ENCODE measurements at regions not wholly inside any gene's neighbourhood (a gene's known extent, or its start where the extent isn't known, plus 50 kb on each side); places are given as distances from the start of the nearest gene placed in this dataset.
"Not testable (repeated sequence)": the region's sequence is repeated elsewhere in the genome, so short reads cannot be mapped to it uniquely, and the experiment has no call there.

DNA sequence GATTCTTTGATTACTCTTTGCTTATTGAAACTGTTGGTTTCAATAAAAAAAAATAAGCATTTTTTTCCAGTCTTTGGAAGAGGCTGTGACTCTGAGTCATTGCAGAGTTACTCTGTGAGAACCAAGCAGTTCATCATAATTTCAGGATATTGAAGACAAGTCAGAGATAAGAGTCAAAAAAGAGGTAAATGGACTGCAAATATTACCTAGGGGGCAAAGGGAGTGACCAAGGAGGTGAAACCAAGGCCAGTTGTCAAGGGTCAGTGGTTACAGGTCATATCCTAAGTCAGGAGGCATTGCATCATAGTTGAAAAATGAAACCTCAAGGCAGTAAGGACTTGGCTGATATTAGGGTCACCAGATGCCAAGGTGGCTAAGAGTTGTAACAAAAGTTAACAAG lies 597.1 kb upstream of the USP24 start:
- H3K9ac ChIP-seq (ENCODE audit: insufficient read length), result no peak overlapping the region
- TF ChIP-seq FOXP2 (optimal IDR thresholded peaks at IDR 0.05; ENCODE audit: control extremely low read depth, extremely low read length, insufficient read depth) (no peak), POLR2AphosphoS5 (IDR thresholded peaks at IDR 0.05; ENCODE audit: borderline replicate concordance, low read depth, low read length) (no peak), EZH2 (IDR thresholded peaks at IDR 0.05) (no peak)
- H3K4me3 ChIP-seq, result no peak overlapping the region
- no peak overlapping the region for H3K27ac ChIP-seq
- no peaks in the 10 kb centered on the region for H3K36me3 ChIP-seq (ENCODE audit: insufficient read depth, low read length)
- no peaks in the 10 kb centered on the region for H3K9me3 ChIP-seq (ENCODE audit: low read depth, low read length)
- no peak for DNase-seq (ENCODE audit: low read depth, low spot score)

DNA sequence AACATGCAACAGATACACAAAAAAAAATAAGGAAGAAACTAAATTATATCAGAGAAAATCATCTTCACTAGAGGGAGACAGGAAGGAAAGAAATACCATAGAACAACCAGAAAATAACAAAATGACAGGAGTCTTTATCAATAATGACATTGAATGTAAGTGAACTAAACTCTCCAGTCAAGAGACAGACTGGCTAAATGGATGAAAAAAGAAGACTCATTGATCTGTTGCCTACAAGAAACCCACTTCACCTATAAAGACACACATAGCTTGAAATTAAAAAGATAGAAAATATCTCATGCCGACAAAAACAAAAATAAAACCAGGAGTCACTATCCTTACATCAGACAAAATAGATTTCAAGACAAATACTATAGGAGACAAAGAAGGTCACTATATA lies 593.1 kb upstream of the USP24 start:
- no peak overlapping the region for H3K9ac ChIP-seq (ENCODE audit: insufficient read length)
- no peak overlapping the region for H3K4me3 ChIP-seq
- H3K9me3 ChIP-seq (ENCODE audit: low read depth, low read length), result no peaks in the 10 kb centered on the region
- no peak overlapping the region for H3K27ac ChIP-seq
- DNase-seq (ENCODE audit: low read depth, low spot score), result no peak
- H3K36me3 ChIP-seq (ENCODE audit: insufficient read depth, low read length), result no peaks in the 10 kb centered on the region
- TF ChIP-seq FOXP2 (optimal IDR thresholded peaks at IDR 0.05; ENCODE audit: control extremely low read depth, extremely low read length, insufficient read depth), result no peak
- TF ChIP-seq EZH2 (IDR thresholded peaks at IDR 0.05), result no peak
- no peak for TF ChIP-seq POLR2AphosphoS5 (IDR thresholded peaks at IDR 0.05; ENCODE audit: borderline replicate concordance, low read depth, low read length)

DNA sequence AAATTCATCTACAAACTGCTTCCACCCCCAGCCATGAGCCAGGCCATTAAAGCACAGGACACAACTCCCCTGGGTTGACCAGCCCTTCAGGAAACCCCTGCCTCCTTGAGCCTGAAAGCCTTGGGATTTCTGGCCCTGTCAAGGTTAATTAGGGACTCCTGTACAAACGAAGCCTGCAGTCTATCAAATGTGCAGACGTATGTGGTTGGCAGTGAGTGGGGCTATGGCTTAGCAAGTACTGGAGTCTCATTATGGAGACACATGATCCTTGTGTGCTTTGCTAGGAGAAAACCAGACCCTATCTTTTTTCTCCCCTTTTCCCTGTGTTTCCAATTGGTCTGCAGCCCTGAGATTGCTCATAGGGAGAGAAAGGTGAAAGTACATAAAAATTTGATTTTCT lies 588.3 kb upstream of the USP24 start:
- H3K36me3 ChIP-seq (ENCODE audit: insufficient read depth, low read length), result no peaks in the 10 kb centered on the region
- H3K27ac ChIP-seq, result no peak overlapping the region
- H3K9ac ChIP-seq (ENCODE audit: insufficient read length), result no peak overlapping the region
- no peak for TF ChIP-seq EZH2 (IDR thresholded peaks at IDR 0.05)
- TF ChIP-seq POLR2AphosphoS5 (IDR thresholded peaks at IDR 0.05; ENCODE audit: borderline replicate concordance, low read depth, low read length), result no peak
- TF ChIP-seq FOXP2 (optimal IDR thresholded peaks at IDR 0.05; ENCODE audit: control extremely low read depth, extremely low read length, insufficient read depth), result no peak
- no peak for DNase-seq (ENCODE audit: low read depth, low spot score)
- no peak overlapping the region for H3K4me3 ChIP-seq
- H3K9me3 ChIP-seq (ENCODE audit: low read depth, low read length), result no peaks in the 10 kb centered on the region

DNA sequence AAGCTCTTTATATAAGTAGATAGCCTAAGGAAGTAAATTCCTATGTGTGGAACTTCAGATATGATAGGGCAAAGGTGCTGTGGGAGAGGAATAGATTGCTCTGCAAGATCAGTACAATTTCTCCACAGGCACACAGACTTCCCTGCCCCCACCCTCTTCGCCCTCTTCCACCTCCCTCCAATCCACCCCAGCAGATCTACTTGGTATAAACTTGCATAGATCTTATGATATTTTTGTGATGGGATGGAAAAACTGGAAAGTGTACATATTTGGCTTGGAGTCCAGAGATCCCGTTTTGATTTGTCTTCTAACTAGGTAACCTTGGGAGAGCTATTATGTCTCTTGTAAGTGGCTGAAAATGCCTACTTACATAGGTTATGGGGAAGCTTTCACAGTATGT lies 586.3 kb upstream of the USP24 start:
- no peak for DNase-seq (ENCODE audit: low read depth, low spot score)
- TF ChIP-seq POLR2AphosphoS5 (IDR thresholded peaks at IDR 0.05; ENCODE audit: borderline replicate concordance, low read depth, low read length) (no peak), EZH2 (IDR thresholded peaks at IDR 0.05) (no peak), FOXP2 (optimal IDR thresholded peaks at IDR 0.05; ENCODE audit: control extremely low read depth, extremely low read length, insufficient read depth) (no peak)
- no peaks in the 10 kb centered on the region for H3K36me3 ChIP-seq (ENCODE audit: insufficient read depth, low read length)
- H3K9me3 ChIP-seq (ENCODE audit: low read depth, low read length), result no peaks in the 10 kb centered on the region
- H3K4me3 ChIP-seq, result no peak overlapping the region
- no peak overlapping the region for H3K27ac ChIP-seq
- H3K9ac ChIP-seq (ENCODE audit: insufficient read length), result no peak overlapping the region

DNA sequence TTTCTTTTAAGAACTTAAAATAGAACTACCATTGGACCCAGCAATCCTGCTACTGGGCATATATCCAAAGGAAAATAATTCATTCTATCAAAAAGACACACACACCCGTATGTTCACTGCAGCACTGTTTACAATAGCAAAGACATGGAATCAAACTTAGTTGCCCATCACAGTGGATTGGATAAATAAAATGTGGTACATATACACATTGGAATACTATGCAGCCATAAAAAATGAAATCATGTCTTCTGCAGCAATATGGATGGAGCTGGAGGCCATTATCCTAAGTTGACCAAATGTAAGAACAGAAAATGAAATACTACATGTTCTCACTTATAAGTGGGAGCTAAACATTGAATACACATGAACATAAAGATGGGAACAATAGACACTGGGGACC lies 585.3 kb upstream of the USP24 start:
- Histone ChIP-seq H3K27ac (no peak overlapping the region), H3K4me3 (no peak overlapping the region), H3K9ac (ENCODE audit: insufficient read length) (no peak overlapping the region), H3K36me3 (ENCODE audit: insufficient read depth, low read length) (no peaks in the 10 kb centered on the region), H3K9me3 (ENCODE audit: low read depth, low read length) (no peaks in the 10 kb centered on the region)
- TF ChIP-seq FOXP2 (optimal IDR thresholded peaks at IDR 0.05; ENCODE audit: control extremely low read depth, extremely low read length, insufficient read depth) (no peak), POLR2AphosphoS5 (IDR thresholded peaks at IDR 0.05; ENCODE audit: borderline replicate concordance, low read depth, low read length) (no peak), EZH2 (IDR thresholded peaks at IDR 0.05) (no peak)
- DNase-seq (ENCODE audit: low read depth, low spot score), result no peak

DNA sequence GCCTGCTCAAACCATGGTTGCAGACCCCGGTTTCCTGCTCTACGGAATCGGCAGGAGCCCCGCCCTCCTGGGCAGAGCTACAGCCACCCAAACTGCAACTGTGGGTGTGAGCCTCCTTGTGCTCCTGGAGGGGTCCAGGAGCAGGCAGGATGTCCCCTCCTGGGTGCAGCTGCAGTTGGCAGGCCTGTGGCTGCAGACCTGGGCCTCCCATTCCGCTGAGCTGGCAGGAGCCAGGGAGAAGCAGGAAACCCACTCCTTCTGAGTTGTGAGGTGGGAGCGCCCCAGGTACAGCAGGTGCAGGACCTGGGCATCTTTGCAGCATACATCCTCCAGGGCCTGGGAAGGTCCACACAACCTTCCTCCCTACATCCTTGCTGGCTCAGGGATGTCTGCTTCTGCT lies 578.7 kb upstream of the USP24 start:
- Histone ChIP-seq H3K36me3 (ENCODE audit: insufficient read depth, low read length) (no peaks in the 10 kb centered on the region), H3K4me3 (no peak overlapping the region), H3K9me3 (ENCODE audit: low read depth, low read length) (no peaks in the 10 kb centered on the region), H3K9ac (ENCODE audit: insufficient read length) (no peak overlapping the region), H3K27ac (no peak overlapping the region)
- DNase-seq (ENCODE audit: low read depth, low spot score), result no peak
- TF ChIP-seq POLR2AphosphoS5 (IDR thresholded peaks at IDR 0.05; ENCODE audit: borderline replicate concordance, low read depth, low read length) (no peak), FOXP2 (optimal IDR thresholded peaks at IDR 0.05; ENCODE audit: control extremely low read depth, extremely low read length, insufficient read depth) (no peak), EZH2 (IDR thresholded peaks at IDR 0.05) (no peak)

DNA sequence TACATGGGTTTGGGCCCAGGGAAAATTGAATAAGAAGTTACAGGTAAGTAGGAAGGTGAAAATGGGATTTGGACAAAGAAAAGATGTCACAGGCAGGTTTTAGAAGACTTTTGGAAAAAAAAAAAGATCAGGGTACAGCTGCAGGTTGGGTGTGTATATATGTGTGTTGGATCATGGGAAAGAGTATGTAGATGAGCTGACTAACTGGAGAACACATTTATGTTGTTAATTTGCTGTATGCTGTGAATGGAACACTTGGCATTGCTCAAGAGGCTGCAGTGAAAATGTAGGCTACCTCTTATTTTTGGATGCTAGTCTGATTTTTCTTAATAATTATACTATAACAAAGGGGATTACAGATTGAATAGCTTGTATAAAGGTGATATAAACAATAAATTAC lies 577.7 kb upstream of the USP24 start:
- H3K27ac ChIP-seq, result no peak overlapping the region
- no peak overlapping the region for H3K9ac ChIP-seq (ENCODE audit: insufficient read length)
- H3K9me3 ChIP-seq (ENCODE audit: low read depth, low read length), result no peaks in the 10 kb centered on the region
- DNase-seq (ENCODE audit: low read depth, low spot score), result no peak
- H3K36me3 ChIP-seq (ENCODE audit: insufficient read depth, low read length), result no peaks in the 10 kb centered on the region
- TF ChIP-seq EZH2 (IDR thresholded peaks at IDR 0.05) (no peak), FOXP2 (optimal IDR thresholded peaks at IDR 0.05; ENCODE audit: control extremely low read depth, extremely low read length, insufficient read depth) (no peak), POLR2AphosphoS5 (IDR thresholded peaks at IDR 0.05; ENCODE audit: borderline replicate concordance, low read depth, low read length) (no peak)
- H3K4me3 ChIP-seq, result no peak overlapping the region

DNA sequence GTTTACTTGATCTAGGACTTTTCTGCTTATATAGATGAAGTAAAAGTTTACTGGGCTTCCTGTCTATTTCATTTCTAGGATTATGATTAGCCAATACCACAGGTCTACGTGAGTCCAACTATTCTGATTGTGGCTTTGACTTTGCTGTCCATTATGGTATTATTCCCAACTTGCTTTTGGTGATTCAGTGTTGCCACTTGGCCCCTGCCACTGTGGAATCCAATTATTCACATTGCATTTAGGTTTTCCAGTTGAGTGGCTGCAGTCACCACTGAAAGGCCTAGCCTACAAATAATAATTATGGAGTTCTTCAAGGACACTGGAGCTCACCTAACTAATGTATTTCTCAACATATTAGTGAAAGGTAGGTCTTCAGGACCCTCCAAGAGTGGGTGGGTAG lies 574.3 kb upstream of the USP24 start:
- no peaks in the 10 kb centered on the region for H3K36me3 ChIP-seq (ENCODE audit: insufficient read depth, low read length)
- no peak for DNase-seq (ENCODE audit: low read depth, low spot score)
- no peaks in the 10 kb centered on the region for H3K9me3 ChIP-seq (ENCODE audit: low read depth, low read length)
- H3K9ac ChIP-seq (ENCODE audit: insufficient read length), result no peak overlapping the region
- H3K27ac ChIP-seq, result no peak overlapping the region
- no peak for TF ChIP-seq POLR2AphosphoS5 (IDR thresholded peaks at IDR 0.05; ENCODE audit: borderline replicate concordance, low read depth, low read length)
- no peak for TF ChIP-seq EZH2 (IDR thresholded peaks at IDR 0.05)
- TF ChIP-seq FOXP2 (optimal IDR thresholded peaks at IDR 0.05; ENCODE audit: control extremely low read depth, extremely low read length, insufficient read depth), result no peak
- H3K4me3 ChIP-seq, result no peak overlapping the region

DNA sequence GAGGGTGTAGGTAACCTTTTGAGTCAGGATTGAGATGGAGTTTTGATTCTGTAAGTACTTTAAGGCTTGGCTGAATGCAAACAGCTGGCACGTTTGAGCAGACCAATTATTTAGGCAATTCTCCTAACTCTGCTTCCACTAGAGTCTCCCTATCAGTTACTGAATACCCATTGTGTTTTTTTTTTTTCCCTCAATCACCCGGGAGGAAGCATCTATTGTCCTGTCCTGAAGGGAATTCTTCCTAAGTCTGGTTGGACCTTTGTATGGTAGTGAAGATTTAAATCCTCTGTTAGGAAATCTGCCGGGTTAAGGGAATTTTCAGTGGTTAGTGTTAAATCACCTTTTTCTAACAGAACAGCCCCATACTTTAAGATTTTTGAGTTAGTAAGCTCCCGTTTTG lies 571.2 kb upstream of the USP24 start:
- no peak for TF ChIP-seq FOXP2 (optimal IDR thresholded peaks at IDR 0.05; ENCODE audit: control extremely low read depth, extremely low read length, insufficient read depth)
- TF ChIP-seq EZH2 (IDR thresholded peaks at IDR 0.05), result no peak
- no peak for TF ChIP-seq POLR2AphosphoS5 (IDR thresholded peaks at IDR 0.05; ENCODE audit: borderline replicate concordance, low read depth, low read length)
- no peak overlapping the region for H3K9ac ChIP-seq (ENCODE audit: insufficient read length)
- no peak overlapping the region for H3K27ac ChIP-seq
- H3K9me3 ChIP-seq (ENCODE audit: low read depth, low read length), result no peaks in the 10 kb centered on the region
- DNase-seq (ENCODE audit: low read depth, low spot score), result no peak
- no peak overlapping the region for H3K4me3 ChIP-seq
- no peaks in the 10 kb centered on the region for H3K36me3 ChIP-seq (ENCODE audit: insufficient read depth, low read length)

DNA sequence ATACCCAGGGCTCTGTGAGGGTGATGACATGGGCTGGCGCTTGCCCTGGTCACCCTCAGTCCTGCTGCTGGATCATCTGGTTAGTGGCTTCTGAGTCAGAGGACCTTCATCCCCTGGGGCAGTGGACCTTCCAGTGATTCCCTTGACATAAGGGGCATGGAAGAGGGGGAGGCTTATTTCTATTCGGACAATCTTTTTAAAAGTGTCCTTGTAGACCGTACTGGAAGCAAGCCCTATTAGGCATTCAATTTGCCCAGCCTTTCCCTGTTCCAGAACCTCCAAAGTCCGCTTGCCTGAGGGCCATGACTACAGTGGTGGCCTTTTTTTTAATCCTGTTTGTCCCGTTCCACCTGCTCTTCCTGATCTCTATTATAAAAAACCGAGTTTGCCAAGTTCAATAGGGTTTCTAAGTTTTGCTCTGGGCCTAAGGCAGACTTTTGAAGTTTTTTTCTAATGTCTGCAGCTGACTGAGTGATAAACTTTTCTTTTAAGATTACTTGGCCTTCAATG lies 569.8 kb upstream of the USP24 start:
- H3K27ac ChIP-seq; H3K9me3 ChIP-seq (ENCODE audit: low read depth, low read length); DNase-seq (ENCODE audit: low read depth, low spot score); H3K9ac ChIP-seq (ENCODE audit: insufficient read length); H3K4me3 ChIP-seq; H3K36me3 ChIP-seq (ENCODE audit: insufficient read depth, low read length): not testable (repeated sequence)
